ENCODE measurements at regions not wholly inside any gene's neighbourhood (a gene's known extent, or its start where the extent isn't known, plus 50 kb on each side); places are given as distances from the start of the nearest gene placed in this dataset.

DNA sequence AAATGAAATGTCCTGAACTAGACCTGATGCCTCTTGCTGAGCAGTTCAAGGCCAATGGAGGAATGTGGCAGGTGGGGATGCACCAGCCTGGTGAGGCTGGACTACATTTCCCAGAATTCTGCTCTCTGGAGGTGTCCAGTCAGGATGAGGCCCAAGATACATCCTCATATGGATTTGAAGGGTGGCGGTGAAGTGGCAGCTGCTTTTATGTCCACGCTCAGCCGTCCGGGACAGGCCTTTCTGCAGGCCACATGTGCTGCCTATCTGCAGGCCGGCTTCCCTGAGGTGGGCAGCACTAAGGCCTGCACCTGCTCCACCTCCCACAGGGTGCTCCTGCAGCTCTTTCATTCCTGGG, 230.2 kb downstream of the BCL11B start:
- no peak for DNase-seq (ENCODE audit: extremely low spot score)
- CTCF ChIA-PET = no interaction called here
- TF ChIP-seq CTCF (IDR thresholded peaks at IDR 0.05; ENCODE audit: control extremely low read depth, extremely low read depth, low read depth, missing control alignments) = no peak
- POLR2A ChIA-PET = no interaction called here

- DNase-seq (ENCODE audit: extremely low spot score) = no peak
- CTCF ChIA-PET = no interaction called here
- TF ChIP-seq CTCF (IDR thresholded peaks at IDR 0.05; ENCODE audit: control extremely low read depth, extremely low read depth, low read depth, missing control alignments) = no peak
- POLR2A ChIA-PET = no interaction called here
Measured at GRCh38 chr14:99042381-99043266, 229.4 kb downstream of the BCL11B start.

DNA sequence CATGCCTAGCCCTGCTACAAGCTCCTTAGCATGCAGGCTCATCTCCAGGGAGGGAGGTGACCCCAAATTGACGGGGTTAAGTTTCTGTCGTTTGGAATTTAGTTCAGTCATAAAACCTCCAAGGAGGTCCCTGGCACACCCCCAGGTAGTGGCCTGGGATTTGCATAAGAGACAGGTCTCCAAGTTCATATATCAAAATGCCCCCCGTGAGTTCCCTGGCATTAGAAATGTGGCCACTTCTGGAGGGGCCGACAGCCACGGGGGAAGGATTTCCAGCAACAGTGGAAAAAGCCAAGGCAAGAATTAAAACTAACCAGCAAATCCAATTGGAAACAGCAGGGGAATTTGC, 228.8 kb downstream of the BCL11B start:
- ChIA-PET POLR2A (no interaction called here), CTCF (no interaction called here)
- DNase-seq (ENCODE audit: extremely low spot score) = no peak
- no peak for TF ChIP-seq CTCF (IDR thresholded peaks at IDR 0.05; ENCODE audit: control extremely low read depth, extremely low read depth, low read depth, missing control alignments)

DNA sequence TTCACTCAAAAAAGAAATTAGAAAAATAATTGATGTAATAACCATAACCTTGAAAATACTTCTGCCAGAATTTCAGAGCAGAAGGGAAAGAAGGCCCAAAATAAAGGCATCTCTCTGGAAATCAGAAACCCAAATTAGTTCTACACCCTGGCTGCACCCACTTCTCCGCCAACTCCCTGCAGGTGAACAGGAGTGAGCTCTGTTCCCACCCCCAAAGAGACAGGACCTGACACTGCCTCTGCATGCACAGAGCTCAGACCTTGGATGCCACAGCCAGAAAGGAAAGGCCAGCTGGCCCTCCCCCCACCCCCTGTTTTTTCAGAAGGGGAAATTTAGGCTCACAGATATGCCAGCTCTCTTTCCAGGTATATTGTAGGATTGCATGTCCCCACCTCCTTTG, 228.2 kb downstream of the BCL11B start:
- no peak for DNase-seq (ENCODE audit: extremely low spot score)
- ChIA-PET CTCF (no interaction called here), POLR2A (no interaction called here)
- no peak for TF ChIP-seq CTCF (IDR thresholded peaks at IDR 0.05; ENCODE audit: control extremely low read depth, extremely low read depth, low read depth, missing control alignments)

GRCh38 chr14:99047441-99048031, 224.5 kb downstream of the BCL11B start:
- ChIA-PET POLR2A (no interaction called here), CTCF (no interaction called here)
- no peak for TF ChIP-seq CTCF (IDR thresholded peaks at IDR 0.05; ENCODE audit: control extremely low read depth, extremely low read depth, low read depth, missing control alignments)
- no peak for DNase-seq (ENCODE audit: extremely low spot score)

- no peak for DNase-seq (ENCODE audit: extremely low spot score)
- no peak for TF ChIP-seq CTCF (IDR thresholded peaks at IDR 0.05; ENCODE audit: control extremely low read depth, extremely low read depth, low read depth, missing control alignments)
- ChIA-PET CTCF (interaction anchor here (1.4 kb wide), 1 partner anchor 8 kb away, joined by 5 read pairs; no protein-coding TSS in a partner anchor), POLR2A (no interaction called here)
Measured at GRCh38 chr14:99050309-99050708, 221.7 kb downstream of the BCL11B start.
